Colonic mucosa (tissue), 4 donors: ENCODE measurements at regions not wholly inside any gene's neighbourhood (a gene's known extent, or its start where the extent isn't known, plus 50 kb on each side); places are given as distances from the start of the nearest gene placed in this dataset.

ENCODE experiments used
- DNase-seq: peaks from one replicate; pipeline ENCODE4 v3.0.0-alpha.2; 2020
- H3K27ac ChIP-seq: fragments of 200-600 bp; one replicate; pipeline ENCODE4 v1.8.0; 2021
- H3K27me3 ChIP-seq: fragments of 200-600 bp; one replicate; pipeline ENCODE4 v1.8.0; 2021
- H3K36me3 ChIP-seq: fragments of 200-600 bp; one replicate; pipeline ENCODE4 v1.8.0; 2021
- H3K4me1 ChIP-seq: fragments of 200-600 bp; one replicate; pipeline ENCODE4 v1.8.0; 2021; ENCODE audit warnings: mild to moderate bottlenecking
- H3K4me3 ChIP-seq: fragments of 200-600 bp; one replicate; pipeline ENCODE4 v1.8.0; 2021
- H3K9ac ChIP-seq, 2 donors: one replicate each; pipeline ENCODE4 v1.7.0; 2013; ENCODE audit warnings: control low read depth in 2 of 2, low read depth in 2 of 2, low read length in 2 of 2
- H3K9me3 ChIP-seq: fragments of 200-600 bp; one replicate; pipeline ENCODE4 v1.8.0; 2021
- intact Hi-C: fragments of 100-400 bp; cut with DNase I; formaldehyde crosslinking; loops from one replicate; pipeline ENCODE4 v1.14.1; 2022
- TF ChIP-seq, protein P1 (sequence below): fragments of 200-600 bp; IDR thresholded peaks from one replicate; pipeline ENCODE4 v1.8.0; 2022; ENCODE audit warnings: antibody characterized with exemption, mild to moderate bottlenecking
- donor health status: healthy.
- donor health status: DM: no; HTN: no; CAD: no.
- donor health status: DM: no; HTN: no; CAD: no.

DNA sequence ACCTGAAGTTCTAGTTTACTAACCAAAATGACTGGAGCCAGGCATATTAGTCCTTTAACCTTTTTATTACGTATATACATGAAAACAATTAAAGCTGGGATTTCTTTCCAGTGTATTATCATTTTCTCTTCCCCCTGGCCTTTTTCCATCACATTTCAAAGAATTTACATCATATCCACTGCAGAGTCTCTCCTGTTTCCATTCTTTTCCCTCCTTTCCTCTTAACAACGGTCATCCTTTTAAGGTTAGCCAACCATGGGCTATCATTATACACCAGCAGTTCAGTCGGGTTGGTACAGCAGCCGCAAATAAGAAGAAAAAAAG, 104.6 kb downstream of the TFAP2A start:
- Histone ChIP-seq H3K27ac (no peak overlapping the region), H3K9me3 (no peaks in the 10 kb centered on the region), H3K4me3 (no peak overlapping the region), H3K27me3 (no peaks in the 10 kb centered on the region), H3K9ac (no peak overlapping the region), H3K4me1 (no peaks in the 10 kb centered on the region), H3K36me3 (no peaks in the 10 kb centered on the region)
- TF ChIP-seq, protein P1, sequence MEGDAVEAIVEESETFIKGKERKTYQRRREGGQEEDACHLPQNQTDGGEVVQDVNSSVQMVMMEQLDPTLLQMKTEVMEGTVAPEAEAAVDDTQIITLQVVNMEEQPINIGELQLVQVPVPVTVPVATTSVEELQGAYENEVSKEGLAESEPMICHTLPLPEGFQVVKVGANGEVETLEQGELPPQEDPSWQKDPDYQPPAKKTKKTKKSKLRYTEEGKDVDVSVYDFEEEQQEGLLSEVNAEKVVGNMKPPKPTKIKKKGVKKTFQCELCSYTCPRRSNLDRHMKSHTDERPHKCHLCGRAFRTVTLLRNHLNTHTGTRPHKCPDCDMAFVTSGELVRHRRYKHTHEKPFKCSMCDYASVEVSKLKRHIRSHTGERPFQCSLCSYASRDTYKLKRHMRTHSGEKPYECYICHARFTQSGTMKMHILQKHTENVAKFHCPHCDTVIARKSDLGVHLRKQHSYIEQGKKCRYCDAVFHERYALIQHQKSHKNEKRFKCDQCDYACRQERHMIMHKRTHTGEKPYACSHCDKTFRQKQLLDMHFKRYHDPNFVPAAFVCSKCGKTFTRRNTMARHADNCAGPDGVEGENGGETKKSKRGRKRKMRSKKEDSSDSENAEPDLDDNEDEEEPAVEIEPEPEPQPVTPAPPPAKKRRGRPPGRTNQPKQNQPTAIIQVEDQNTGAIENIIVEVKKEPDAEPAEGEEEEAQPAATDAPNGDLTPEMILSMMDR: no peak
- DNase-seq: no peak
- intact Hi-C loops: no loop called here

DNA sequence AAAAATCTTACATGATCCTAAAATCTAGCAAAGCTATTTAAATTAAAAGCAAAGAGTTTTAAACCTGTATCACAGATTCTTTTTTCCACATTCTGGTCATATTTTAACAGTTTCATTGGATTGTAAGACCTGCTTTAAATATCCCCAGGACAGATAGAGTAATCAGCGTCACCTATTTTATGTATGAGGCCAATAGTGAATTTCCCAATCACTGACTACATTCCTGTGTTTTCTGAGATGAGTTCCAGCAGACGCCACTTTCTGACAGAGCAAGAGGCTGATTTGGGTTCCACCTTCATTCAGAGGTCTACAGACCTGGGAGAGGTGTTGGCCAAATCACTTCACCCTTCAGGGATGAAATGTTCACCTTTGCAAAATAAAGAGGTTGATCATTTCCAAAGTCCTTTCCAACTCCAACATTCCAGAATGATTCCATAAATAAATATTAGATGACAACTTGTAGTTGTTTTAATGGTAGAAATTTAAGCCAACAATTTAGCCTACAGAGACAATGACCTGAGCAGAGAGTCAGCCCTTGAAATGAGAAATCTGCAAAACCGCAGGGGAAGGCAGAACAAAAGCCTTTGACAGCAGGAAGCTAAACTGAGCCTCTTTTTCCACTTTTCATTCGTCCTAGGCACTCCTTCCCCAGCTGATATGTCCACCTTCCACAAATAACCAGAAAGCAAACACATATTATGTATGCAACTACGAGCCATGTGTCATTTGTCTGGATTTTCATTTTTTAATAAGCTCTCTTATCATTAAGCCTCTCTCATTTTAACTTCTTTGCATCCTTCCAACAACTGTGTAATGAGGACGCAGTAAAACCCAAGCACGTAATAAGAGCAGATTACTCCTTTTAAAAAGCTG, 105.2 kb downstream of the TFAP2A start:
- no peaks in the 10 kb centered on the region for H3K36me3 ChIP-seq
- no peak overlapping the region for H3K27ac ChIP-seq
- no peak overlapping the region for H3K9ac ChIP-seq
- H3K9me3 ChIP-seq: no peaks in the 10 kb centered on the region
- TF ChIP-seq, protein P1: no peak
- intact Hi-C loops: no loop called here
- no peaks in the 10 kb centered on the region for H3K4me1 ChIP-seq
- no peak for DNase-seq
- no peak overlapping the region for H3K4me3 ChIP-seq
- H3K27me3 ChIP-seq: no peaks in the 10 kb centered on the region

DNA sequence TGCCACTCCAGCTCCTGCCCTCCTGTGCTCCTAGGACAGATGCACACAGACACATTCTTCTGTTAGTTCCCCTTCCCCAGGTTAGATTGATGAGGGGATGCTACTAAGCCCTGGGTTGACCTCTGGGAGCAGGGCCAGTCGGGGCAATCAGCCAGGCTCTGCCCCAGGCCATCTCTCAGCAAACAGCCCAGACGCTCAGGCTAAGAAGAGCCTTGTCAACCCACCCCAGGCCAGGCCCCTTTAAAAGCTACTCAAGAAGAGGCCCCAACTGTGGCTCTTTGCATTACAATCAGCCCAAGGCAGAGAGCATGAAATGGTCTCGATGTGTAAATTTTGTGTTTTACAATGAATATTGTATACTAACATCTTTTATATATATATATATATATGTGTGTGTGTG, 107.4 kb downstream of the TFAP2A start:
- Histone ChIP-seq H3K4me3 (no peak overlapping the region), H3K27me3 (no peaks in the 10 kb centered on the region), H3K4me1 (no peaks in the 10 kb centered on the region), H3K9me3 (no peaks in the 10 kb centered on the region), H3K9ac (no peak overlapping the region), H3K36me3 (no peaks in the 10 kb centered on the region), H3K27ac (no peak overlapping the region)
- DNase-seq: no peak
- intact Hi-C loops: no loop called here
- TF ChIP-seq, protein P1: no peak

DNA sequence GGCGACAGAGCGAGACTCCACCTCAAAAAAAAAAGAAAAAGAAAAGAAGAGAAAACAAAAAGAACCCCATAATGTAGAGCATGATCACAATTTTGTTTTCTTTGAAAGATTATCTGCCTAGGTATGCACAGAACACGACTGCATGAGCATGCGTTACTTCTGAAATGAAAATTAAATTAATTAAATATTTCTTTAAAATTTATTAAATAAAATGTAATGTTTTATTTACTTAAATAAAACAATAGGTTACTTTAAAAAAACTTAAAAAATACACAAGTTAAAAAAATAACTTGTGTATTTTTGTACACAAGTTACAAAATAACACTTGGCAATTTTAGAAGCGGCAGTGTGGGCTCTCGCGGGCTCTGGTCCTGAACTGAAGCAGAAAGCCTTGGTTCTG, 107.8 kb downstream of the TFAP2A start:
- intact Hi-C loops: no loop called here
- no peak overlapping the region for H3K9ac ChIP-seq

DNA sequence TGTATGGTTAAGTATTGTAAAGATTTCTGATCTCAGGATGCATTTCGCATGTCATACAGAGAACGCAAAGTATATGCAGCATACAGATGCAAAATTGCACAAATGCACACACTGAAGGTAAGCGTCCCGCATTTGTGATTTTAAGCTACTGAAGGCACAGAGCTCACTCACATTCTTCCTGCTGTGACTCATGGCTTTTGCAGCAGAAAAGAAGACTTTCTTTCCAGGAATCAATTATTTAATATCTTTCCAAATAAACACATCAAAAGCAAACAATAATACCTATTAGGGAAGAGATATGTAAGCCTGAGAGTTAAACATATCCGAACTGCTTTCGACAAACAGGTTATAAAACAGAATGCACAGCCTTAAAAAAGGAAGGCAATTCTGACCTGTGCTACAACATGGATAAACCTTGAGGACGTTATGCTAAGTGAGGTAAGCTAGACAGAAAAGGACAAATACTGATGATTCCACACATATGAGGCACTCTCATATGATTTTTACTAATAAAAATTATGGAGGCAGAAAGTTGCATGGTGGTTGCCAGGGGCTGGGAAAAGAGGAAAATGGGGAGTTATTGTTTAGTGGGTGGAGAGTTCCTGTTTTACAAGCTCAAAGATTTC, 109.0 kb downstream of the TFAP2A start:
- intact Hi-C loops: no loop called here
- Histone ChIP-seq H3K4me3 (no peak overlapping the region), H3K27me3 (no peaks in the 10 kb centered on the region), H3K27ac (no peak overlapping the region), H3K9me3 (no peaks in the 10 kb centered on the region), H3K9ac (no peak overlapping the region), H3K36me3 (no peaks in the 10 kb centered on the region), H3K4me1 (no peaks in the 10 kb centered on the region)
- DNase-seq: no peak
- TF ChIP-seq, protein P1: no peak

More for the DNA sequence above, 107.8 kb downstream of the TFAP2A start:
- Histone ChIP-seq H3K4me3 (no peak overlapping the region), H3K36me3 (no peaks in the 10 kb centered on the region), H3K27ac (no peak overlapping the region), H3K9me3 (no peaks in the 10 kb centered on the region), H3K27me3 (no peaks in the 10 kb centered on the region), H3K4me1 (no peaks in the 10 kb centered on the region)
- TF ChIP-seq, protein P1: no peak
- DNase-seq: no peak
